DND-41 (cell line): ENCODE measurements at regions not wholly inside any gene's neighbourhood (a gene's known extent, or its start where the extent isn't known, plus 50 kb on each side); places are given as distances from the start of the nearest gene placed in this dataset.

ENCODE experiments used
- EZH2 ChIP-seq: IDR thresholded peaks from 3 replicates; pipeline ENCODE4 v1.6.1; 2012; ENCODE audit warnings: borderline replicate concordance, low read depth, mild to moderate bottlenecking, moderate library complexity, low read length, inconsistent platforms; ENCODE audit not compliant: severe bottlenecking
- TF ChIP-seq, protein P1 (sequence below): IDR thresholded peaks from 2 replicates; pipeline ENCODE4 v1.5.1; 2012; ENCODE audit warnings: borderline replicate concordance, low read length, moderate library complexity, mild to moderate bottlenecking; ENCODE audit not compliant: poor library complexity, severe bottlenecking; ENCODE audit errors: extremely low read depth

DNA sequence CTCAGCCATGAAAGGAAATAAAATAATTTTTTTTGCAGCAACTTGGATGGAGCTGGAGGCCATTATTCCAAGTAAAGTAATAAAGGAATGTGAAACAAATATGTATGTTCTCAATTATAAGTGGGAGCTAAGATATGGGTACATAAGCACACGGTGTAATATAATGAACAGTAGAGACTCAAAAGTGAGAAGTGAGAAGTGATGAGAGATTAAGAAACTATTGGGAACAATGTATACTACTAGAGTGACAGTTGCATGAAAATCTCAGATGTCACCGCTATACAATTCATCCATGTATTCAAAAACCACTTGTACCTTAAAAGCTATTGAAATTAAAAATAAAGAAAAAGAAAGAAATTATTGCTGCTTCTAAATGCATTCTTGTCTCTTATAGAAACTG lies 182.9 kb upstream of the TACR3 start:
- TF ChIP-seq, protein P1, sequence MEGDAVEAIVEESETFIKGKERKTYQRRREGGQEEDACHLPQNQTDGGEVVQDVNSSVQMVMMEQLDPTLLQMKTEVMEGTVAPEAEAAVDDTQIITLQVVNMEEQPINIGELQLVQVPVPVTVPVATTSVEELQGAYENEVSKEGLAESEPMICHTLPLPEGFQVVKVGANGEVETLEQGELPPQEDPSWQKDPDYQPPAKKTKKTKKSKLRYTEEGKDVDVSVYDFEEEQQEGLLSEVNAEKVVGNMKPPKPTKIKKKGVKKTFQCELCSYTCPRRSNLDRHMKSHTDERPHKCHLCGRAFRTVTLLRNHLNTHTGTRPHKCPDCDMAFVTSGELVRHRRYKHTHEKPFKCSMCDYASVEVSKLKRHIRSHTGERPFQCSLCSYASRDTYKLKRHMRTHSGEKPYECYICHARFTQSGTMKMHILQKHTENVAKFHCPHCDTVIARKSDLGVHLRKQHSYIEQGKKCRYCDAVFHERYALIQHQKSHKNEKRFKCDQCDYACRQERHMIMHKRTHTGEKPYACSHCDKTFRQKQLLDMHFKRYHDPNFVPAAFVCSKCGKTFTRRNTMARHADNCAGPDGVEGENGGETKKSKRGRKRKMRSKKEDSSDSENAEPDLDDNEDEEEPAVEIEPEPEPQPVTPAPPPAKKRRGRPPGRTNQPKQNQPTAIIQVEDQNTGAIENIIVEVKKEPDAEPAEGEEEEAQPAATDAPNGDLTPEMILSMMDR: no peak
- TF ChIP-seq EZH2: no peak
